Body of pancreas (tissue), 4 donors: ENCODE measurements at regions not wholly inside any gene's neighbourhood (a gene's known extent, or its start where the extent isn't known, plus 50 kb on each side); places are given as distances from the start of the nearest gene placed in this dataset.

Experiments
- CTCF ChIP-seq, 7 experiments: fragments of 450-650 bp in 4 of 7; fragments of 200-600 bp in 3 of 7; sonication (generic) in 3 of 7; IDR thresholded peaks; one replicate each; pipeline ENCODE4 v1.5.1; 2016 to 2019; ENCODE audit warnings: antibody characterized with exemption in 7 of 7
- POLR2A ChIP-seq, 3 donors: fragments of 450-650 bp; IDR thresholded peaks; one replicate each; pipeline ENCODE4 v1.6.1; 2016; ENCODE audit warnings: antibody characterized with exemption in 3 of 3, mild to moderate bottlenecking in 2 of 3

- TF ChIP-seq POLR2A (IDR thresholded peaks at IDR 0.05) (no peak), CTCF (IDR thresholded peaks at IDR 0.05) (no peak)
These were observed 91.8 kb upstream of the TMEM260 start for GRCh38 chr14:56487761-56488160.
